GM12864 (cell line): ENCODE measurements at regions not wholly inside any gene's neighbourhood (a gene's known extent, or its start where the extent isn't known, plus 50 kb on each side); places are given as distances from the start of the nearest gene placed in this dataset.

Experiments
- DNase-seq: peaks from one replicate; pipeline ENCODE4 v3.0.0-alpha.2; 2011; ENCODE audit warnings: low read depth
- H3K4me3 ChIP-seq: 2 replicates; pipeline ENCODE4 v1.5.1; 2011; ENCODE audit warnings: mild to moderate bottlenecking, low read depth, low read length, control low read depth
- TF ChIP-seq, protein P1 (sequence below): IDR thresholded peaks from 2 replicates; pipeline ENCODE4 v1.5.1; 2011; ENCODE audit warnings: low read depth, mild to moderate bottlenecking, moderate library complexity, low read length, control low read depth, inconsistent platforms; ENCODE audit errors: missing control alignments

DNA sequence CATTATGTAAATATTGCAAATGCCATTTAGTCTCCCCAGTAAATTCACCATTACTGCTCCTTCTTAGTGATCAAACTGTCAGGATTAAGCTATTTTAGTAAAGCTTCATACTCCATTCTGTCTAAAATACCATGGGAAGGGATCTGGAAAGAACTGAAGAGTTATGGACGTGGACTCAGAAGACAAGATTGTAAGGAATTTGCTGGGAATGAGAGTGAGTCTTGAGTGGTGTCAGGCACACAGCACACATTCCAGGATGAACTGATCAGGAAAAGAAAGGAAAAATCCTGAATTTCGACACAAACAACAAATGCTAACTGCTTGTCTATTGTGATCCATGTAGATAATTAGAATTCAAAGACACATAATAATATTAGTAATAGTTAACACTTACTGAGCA is 311.0 kb downstream of the CENPC start:
- TF ChIP-seq, protein P1, sequence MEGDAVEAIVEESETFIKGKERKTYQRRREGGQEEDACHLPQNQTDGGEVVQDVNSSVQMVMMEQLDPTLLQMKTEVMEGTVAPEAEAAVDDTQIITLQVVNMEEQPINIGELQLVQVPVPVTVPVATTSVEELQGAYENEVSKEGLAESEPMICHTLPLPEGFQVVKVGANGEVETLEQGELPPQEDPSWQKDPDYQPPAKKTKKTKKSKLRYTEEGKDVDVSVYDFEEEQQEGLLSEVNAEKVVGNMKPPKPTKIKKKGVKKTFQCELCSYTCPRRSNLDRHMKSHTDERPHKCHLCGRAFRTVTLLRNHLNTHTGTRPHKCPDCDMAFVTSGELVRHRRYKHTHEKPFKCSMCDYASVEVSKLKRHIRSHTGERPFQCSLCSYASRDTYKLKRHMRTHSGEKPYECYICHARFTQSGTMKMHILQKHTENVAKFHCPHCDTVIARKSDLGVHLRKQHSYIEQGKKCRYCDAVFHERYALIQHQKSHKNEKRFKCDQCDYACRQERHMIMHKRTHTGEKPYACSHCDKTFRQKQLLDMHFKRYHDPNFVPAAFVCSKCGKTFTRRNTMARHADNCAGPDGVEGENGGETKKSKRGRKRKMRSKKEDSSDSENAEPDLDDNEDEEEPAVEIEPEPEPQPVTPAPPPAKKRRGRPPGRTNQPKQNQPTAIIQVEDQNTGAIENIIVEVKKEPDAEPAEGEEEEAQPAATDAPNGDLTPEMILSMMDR = no peak
- H3K4me3 ChIP-seq = no peak overlapping the region
- no peak for DNase-seq

DNA sequence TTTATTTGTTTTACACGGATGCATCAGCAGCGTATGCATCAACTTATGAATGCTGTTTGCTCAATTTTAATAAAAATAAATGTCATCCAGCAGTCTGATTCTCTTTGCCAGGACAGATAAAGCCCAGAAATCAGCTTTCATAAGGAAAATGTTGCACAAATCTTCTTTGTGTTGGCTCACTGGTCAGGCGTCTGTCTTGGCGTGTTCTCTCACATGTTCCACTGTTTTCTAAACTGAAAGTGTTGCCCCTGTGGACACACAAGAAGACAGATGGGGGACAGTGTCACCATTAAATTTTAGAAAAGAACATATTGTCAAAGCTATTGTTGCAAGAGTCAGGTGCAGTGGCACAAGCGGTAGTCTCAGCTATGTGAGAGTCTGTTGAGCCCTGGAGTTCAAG is 316.2 kb downstream of the CENPC start:
- TF ChIP-seq, protein P1 = no peak
- no peak overlapping the region for H3K4me3 ChIP-seq
- no peak for DNase-seq

DNA sequence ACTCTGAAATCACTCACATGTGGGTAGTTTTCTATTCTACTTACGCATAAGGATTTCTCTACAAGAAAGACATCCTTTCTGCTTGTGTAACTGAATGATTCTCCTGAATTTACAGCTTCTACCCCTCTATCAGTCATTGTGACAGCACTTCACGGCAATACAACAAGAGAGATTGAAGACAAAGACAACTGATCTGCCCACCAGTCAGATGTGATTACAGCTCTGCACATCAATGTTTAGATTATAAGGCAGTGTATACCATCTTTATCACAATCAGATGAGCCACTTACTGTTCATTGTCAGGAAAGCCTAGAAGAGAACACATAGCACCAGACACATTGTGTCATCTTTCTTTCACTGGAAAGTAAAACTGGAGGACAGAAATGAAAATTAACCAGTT is 324.4 kb downstream of the CENPC start:
- DNase-seq = no peak
- H3K4me3 ChIP-seq = no peak overlapping the region
- TF ChIP-seq, protein P1 = no peak

DNA sequence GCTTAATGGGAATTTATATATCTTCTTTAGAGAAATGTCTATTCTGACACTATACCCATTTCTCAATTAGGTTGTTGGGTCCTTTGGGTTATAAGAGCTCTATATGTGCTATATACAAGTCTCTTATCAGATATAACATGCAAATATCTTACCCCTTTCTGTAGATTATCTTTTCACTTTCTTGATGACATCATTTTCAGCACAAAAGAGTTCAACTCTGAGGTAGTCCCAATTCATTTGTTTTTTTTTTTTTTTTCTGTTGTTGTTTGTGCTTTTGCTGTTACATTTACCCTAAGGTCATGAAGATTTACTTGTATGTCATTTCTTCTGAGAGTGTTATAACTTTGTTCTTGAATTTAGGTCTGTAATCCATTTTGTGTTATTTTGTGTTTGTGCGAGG is 326.4 kb downstream of the CENPC start:
- DNase-seq = no peak
- TF ChIP-seq, protein P1 = no peak
- no peak overlapping the region for H3K4me3 ChIP-seq

DNA sequence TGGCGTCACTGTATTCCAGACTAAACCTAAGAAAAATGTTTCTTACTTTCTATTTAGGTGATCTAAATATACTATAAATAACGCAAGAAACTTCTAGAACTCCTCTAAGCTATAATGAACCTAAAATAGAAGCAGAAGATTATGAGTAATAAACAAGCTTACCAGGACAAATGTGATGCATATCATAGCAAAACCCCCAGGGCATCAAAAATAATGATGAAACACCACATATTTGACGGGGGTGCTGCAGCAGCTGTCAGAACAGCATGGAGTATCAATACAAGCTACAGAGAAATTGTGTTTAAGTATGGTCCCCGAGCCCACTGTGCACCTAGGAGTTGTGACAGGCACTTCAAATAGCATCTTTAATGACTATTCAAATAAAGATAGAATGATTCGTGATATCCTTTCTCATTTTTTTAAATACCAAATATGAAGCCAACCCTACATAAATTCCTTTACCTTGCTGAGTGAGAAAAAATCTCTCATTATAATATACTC is 337.3 kb downstream of the CENPC start:
- TF ChIP-seq, protein P1 = no peak
- no peak for DNase-seq

DNA sequence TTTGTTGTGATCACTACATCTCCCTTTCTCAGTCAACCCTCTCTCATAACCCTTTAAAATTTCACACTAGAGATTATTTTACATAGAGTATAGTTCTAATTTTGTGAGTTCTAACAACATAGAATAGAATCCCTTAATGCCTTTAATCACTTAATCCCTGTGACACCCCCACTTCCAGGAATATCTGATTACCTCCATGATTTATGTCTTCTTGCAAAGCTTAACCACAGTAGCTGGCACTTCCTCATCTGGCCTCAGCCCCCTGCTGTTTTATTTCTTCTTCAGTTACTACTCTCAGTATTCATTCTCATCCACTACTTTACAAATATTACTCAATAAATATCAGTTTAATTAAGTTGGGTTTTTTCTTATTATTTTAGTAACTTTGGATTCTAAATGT is 340.9 kb downstream of the CENPC start:
- H3K4me3 ChIP-seq = no peak overlapping the region
- TF ChIP-seq, protein P1 = no peak
- no peak for DNase-seq

More for the DNA sequence above, 337.3 kb downstream of the CENPC start:
- H3K4me3 ChIP-seq = no peak overlapping the region

DNA sequence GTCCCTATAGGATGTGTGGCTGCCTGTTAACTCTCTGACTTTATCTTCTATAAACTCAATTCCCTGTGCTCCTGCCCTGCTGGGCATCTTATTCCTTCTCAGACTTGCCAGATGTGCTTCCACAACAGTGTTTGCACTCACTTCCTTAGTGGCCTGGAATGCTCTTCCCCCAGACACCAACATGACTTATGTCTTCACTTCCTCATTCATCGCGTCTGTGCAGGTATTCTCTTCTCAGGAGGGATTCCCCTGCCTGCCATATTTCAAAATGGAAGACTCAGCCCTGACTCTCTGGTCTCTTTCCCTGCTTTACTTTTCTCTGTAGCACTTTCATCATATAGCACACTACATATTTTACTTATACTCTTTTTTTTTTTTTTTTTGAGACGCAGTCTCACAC is 344.0 kb downstream of the CENPC start:
- TF ChIP-seq, protein P1 = no peak
- no peak overlapping the region for H3K4me3 ChIP-seq
- no peak for DNase-seq
